SIG-M5 (cell line): ENCODE measurements at regions not wholly inside any gene's neighbourhood (a gene's known extent, or its start where the extent isn't known, plus 50 kb on each side); places are given as distances from the start of the nearest gene placed in this dataset.
"Not testable (repeated sequence)": the region's sequence is repeated elsewhere in the genome, so short reads cannot be mapped to it uniquely, and the experiment has no call there.

ENCODE experiments used
- DNase-seq: peaks from one replicate; lab custom pipeline; 2025; lab: John Stamatoyannopoulos, UW

- DNase-seq, result no peak
These were observed 117.0 kb upstream of the TEX13C start for GRCh38 chrX:125202591-125203248.

GRCh38 chrX:125203365-125203736 lies 116.3 kb upstream of the TEX13C start:
- no peak for DNase-seq

- DNase-seq, result no peak
These were observed 115.7 kb upstream of the TEX13C start for GRCh38 chrX:125203737-125204578.

GRCh38 chrX:125204681-125205132 lies 115.0 kb upstream of the TEX13C start:
- no peak for DNase-seq

- DNase-seq, result no peak
These were observed 114.3 kb upstream of the TEX13C start for GRCh38 chrX:125205133-125205917.

- no peak for DNase-seq
These were observed 113.6 kb upstream of the TEX13C start for GRCh38 chrX:125205918-125206665.

GRCh38 chrX:125210146-125210545 lies 109.5 kb upstream of the TEX13C start:
- DNase-seq, result no peak

- no peak for DNase-seq
These were observed 99.8 kb upstream of the TEX13C start for GRCh38 chrX:125219852-125220251.

- no peak for DNase-seq
These were observed 82.7 kb upstream of the TEX13C start for GRCh38 chrX:125236955-125237354.

- no peak for DNase-seq
These were observed 70.7 kb upstream of the TEX13C start for GRCh38 chrX:125248931-125249330.

- DNase-seq, result not testable (repeated sequence)
These were observed 63.9 kb upstream of the TEX13C start for GRCh38 chrX:125255759-125256158.

GRCh38 chrX:125262836-125263235 lies 56.8 kb upstream of the TEX13C start:
- no peak for DNase-seq

- DNase-seq, result no peak
These were observed 53.5 kb upstream of the TEX13C start for GRCh38 chrX:125266153-125266660.
